Left forelimb (tissue), 1 donor: ENCODE measurements at regions not wholly inside any gene's neighbourhood (a gene's known extent, or its start where the extent isn't known, plus 50 kb on each side); places are given as distances from the start of the nearest gene placed in this dataset.
"Not testable (repeated sequence)": the region's sequence is repeated elsewhere in the genome, so short reads cannot be mapped to it uniquely, and the experiment has no call there.

Experiments
- DNase-seq: peaks from one replicate; pipeline ENCODE4 v3.0.0-alpha.2; 2018; ENCODE audit warnings: low spot score

GRCh38 chr10:30170814-30171213 lies 111.4 kb upstream of the JCAD start:
- no peak for DNase-seq

DNA sequence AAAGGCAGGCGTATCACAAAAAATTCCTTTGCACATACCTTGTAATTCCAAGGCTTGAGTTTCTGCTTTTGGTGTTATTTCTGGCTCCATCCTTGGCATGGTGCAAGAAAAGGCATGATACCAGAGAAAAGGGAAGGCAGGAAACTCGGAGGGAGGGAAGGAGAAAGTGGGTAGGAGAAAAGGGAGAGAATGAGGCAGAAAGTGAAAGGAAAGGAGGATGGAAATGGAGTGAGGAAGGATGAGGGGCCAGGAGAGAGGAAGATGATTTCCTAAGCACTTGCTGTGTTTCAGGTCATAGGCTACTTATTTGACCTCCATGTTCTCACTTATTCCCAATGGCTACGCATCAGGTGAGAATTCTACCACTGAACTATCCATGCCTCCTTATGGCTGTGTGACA lies 110.8 kb upstream of the JCAD start:
- no peak for DNase-seq

GRCh38 chr10:30169342-30169741 lies 110.0 kb upstream of the JCAD start:
- no peak for DNase-seq

GRCh38 chr10:30166929-30167328 lies 107.5 kb upstream of the JCAD start:
- no peak for DNase-seq

DNA sequence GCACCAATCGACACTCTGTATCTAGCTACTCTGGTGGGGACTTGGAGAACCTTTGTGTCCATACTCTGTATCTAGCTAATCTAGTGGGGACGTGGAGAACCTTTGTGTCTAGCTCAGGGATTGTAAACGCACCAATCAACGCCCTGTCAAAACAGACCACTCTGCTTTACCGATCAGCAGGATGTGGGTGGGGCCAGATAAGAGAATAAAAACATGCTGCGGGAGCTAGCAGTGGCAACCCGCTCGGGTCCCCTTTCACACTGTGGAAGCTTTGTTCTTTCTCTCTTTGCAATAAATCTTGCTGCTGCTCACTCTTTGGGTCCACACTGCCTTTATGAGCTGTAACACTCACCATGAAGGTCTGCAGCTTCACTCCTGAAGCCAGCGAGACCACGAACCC lies 104.0 kb upstream of the JCAD start:
- not testable (repeated sequence) for DNase-seq

DNA sequence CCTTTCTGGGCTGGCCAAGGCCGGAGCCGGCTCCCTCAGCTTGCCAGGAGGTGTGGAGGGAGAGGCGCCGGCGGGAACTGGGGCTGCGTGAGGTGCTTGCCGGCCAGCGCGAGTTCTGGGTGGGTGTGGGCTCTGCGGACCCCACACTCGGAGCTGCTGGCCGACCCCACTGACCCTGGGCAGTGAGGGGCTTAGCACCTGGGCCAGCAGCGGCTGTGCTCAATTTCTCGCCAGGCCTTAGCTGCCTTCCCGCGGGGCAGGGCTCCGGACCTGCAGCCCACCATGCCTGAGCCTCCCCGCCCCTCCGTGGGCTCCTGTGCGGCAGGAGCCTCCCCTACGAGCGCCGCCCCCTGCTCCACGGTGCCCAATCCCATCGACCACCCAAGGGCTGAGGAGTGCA lies 103.4 kb upstream of the JCAD start:
- not testable (repeated sequence) for DNase-seq

GRCh38 chr10:30160271-30160982 lies 101.0 kb upstream of the JCAD start:
- DNase-seq, result no peak

DNA sequence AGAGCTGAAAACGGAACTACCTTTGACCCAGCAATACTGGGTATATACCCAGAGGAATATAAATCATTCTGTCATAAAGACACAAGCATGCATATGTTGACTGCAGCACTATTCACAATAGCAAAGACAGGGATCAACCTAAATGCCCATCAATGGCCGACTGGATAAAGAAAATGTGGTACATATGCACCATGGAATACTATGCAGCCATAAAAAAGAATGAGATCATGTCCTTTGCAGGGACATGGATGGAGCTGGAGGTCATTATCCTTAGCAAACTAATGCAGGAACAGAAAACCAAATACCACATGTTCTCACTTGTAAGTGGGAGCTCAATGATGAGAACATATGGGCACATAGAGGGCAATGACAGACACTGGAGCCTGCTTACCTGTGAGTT lies 100.2 kb upstream of the JCAD start:
- not testable (repeated sequence) for DNase-seq

DNA sequence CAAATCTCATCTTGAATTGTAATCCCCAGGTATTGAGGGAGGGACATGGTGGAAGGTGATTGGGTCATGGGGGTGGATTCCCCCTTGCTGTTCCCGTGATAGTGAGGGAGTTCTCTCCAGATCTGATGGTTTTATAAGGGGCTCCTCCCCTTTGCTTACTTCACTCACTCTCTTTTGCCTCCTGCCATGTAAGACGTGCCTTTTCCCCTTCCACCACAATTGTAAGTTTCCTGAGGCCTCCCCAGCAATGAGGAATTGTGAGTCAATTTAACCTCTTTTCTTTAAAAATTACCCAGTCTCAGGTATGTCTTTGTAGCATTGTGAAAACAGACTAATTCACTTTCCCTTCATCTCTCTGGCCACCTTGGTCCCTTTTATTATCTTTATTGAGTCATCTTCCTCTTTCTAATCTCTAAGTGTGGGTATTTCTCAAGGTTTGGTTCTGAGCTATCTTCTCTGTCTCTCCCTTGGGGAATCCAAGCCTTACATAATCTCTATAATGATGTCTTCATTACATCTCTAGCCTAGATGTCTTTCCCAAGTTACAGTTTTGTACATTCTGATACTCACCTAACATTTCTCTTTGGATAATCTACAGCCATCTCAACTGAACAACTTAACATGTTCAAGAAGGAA lies 99.1 kb upstream of the JCAD start:
- no peak for DNase-seq

DNA sequence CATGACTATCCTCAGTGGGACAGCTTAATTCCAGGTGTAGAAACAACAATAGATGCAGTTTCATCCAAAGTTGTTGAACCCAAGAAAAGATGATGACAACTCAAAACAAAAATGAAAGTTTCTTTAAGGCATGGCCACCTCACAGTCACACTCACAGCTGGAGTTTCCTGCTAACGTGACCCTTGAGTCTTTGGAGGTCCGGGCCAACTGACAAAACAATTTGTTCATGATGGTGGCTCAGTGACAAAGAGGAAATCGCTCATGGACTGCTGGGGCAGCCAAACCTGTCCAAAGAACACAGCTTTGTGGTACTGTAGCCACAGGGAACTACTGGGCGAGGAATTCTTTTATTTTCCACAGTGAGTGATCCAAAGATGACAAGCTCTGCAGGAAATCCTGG lies 96.0 kb upstream of the JCAD start:
- no peak for DNase-seq

- no peak for DNase-seq
Measured at GRCh38 chr10:30154561-30154960, 95.2 kb upstream of the JCAD start.

DNA sequence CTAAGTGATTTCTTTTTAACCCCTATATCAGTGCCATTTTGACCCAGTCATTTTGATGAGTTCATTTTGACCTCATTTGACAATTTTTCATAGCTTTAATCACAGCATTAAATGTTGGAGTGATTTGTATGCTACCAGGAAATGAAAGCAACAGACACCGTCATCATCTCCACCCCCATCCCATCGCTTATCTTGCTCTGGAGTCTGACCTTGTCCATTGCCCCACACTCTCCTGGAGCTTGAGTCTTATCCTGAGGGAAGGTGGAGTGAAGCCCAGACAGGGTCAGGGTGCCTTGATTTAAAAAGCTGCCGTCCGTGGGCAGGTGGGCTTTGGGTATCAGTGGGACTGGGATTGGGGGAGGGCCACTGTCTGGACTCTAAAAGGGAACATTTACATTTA lies 94.7 kb upstream of the JCAD start:
- DNase-seq, result no peak

DNA sequence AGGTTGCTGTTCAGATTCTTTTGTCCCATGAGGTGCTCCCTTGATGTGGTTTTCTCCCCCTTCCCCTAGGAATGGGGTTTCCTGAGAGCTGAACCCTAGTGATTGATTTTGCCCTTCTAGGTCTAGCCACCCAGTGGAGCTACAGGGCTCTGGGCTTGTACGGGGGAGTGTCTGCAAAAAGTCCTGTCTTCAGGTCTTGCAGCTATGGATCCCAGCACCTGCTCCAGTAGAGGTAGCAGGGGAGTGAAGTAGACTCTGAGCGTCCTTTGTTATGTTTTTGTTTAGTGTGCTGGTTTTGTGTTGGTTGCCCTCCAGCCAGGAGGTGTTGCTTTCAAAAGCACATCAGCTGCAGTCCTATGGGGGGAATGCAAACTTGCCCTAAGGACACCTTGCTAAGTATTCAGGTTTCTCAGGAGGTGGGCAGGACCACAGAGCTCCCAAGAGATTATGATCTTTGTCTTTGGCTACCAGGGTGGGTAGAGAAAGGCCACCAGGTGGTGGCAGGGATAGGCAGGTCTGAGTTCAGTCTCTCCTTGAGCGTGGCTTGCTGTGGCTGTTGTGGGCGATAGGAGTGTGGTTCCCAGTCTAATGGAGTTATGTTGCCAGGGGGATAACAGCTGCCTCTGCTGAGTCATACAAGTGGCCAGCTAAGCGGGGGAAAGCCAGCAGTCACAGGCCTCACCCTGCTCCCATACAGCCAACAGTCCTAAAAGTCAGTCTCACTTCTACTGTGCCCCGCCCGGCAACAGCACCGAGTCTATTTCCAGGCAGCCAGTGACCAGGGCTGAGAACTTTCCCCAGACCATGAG lies 92.4 kb upstream of the JCAD start:
- DNase-seq, result no peak

- DNase-seq, result no peak
Measured at GRCh38 chr10:30141423-30141822, 82.0 kb upstream of the JCAD start.

DNA sequence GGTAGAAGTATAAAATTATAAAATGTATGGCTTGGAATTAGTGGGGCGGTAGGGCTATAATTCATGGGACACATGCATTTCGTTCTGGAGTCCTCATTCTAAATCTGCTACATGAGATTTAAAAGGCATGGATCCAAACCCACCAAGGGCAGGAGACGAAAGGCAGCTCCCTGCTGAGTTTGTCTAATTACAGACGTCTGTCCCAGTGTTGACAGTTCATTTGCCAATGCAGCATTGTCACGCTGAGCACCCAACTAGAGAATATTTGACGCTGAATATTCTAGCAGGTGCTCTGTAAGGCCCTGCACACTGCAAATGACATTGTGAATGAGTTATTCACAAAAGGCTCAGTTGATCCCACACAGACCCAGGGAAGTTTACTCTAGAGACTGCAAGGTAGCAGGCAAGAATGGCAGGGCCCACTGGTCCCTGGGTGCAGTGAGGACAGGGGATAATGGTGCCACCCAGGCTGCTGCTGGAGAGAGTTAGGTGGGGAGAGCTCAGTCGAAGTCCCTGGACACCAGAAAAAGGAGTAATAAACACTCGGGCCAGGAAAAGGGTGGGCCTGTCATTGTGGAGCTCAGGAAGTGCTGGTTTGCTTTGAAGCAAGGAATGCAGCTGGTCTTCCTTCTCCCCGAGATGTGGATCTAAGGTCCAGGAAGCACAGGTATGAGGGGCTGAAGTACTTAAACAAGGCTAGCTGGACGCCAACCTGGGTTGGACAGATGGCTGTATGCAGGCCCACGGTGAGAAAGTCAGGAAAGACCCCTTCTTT lies 75.0 kb upstream of the JCAD start:
- DNase-seq, result no peak

DNA sequence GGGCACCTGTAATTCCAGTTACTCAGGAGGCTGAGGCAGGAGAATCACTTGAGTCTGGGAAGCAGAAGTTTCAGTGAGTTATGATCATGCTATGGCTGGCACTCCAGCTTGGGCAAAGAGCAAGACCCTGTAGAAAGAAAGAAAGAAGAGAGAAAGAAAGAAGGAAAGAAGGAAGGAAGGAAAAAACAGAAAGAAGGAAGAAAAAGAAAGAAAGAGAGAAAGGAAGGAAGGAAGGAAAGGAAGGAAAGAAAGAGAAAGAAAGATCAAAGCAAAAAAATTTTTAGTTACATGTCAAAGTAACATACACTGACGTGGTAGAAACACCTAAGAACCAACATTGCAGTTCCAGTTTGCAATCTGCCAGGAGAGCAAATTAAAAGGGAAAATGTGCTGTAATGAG lies 73.8 kb upstream of the JCAD start:
- DNase-seq, result no peak

- not testable (repeated sequence) for DNase-seq
Measured at GRCh38 chr10:30131369-30131768, 72.0 kb upstream of the JCAD start.

DNA sequence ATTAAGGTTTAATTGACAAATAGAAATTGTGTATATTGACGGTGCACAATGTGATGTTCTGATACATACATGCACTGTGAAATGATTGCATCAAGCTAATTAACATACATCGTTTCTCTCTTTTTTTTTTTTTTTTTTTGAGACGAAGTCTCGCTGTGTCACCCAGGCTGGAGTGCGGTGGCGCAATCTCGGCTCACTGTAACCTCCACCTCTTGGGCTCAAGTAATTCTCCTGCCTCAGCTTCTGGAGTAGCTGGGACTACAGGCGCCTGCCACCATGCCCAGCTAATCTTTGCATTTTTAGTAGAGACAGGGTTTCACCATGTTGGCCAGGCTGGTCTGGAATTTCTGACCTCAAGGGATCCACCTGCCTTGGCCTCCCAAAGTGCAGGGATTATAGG lies 69.9 kb upstream of the JCAD start:
- not testable (repeated sequence) for DNase-seq

DNA sequence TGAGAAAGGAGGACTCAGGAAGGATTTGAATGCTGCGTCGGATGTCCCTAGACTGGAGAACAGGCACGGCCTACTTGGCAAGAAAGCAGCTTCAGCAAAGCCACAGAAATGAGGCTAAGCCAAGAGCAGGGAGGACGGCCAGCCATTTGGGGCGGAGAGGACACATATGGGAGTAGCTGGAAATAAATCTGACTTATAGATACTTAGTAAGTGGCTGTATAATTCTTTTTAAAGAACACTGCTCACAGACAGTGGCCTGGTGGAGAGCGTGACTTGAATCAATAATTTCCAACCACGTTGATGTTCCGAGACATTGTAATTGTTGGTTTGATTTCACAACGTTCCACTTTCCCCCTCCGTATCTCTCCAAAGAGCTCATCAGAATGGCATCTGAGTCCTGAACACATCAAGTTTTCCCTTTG lies 67.7 kb upstream of the JCAD start:
- DNase-seq, result no peak

DNA sequence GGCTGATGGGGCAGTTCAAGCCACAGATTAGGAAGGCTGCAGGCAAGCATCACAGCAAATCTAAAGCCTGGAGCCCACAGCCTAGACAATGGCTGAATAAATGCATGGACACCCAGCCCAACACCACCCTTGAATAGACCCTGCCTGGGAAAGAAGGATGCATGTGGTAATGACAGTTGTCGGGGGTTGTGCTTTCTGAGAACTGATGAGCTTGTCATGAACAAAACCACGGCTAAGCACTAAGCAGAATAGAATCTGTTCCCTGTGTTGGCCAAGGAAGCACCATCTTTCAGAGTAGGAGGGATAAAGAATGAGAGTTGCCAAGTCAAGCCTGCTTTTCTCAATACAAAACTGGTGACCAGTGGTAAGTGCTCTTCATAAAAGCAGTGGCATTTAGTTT lies 66.1 kb upstream of the JCAD start:
- DNase-seq, result no peak

DNA sequence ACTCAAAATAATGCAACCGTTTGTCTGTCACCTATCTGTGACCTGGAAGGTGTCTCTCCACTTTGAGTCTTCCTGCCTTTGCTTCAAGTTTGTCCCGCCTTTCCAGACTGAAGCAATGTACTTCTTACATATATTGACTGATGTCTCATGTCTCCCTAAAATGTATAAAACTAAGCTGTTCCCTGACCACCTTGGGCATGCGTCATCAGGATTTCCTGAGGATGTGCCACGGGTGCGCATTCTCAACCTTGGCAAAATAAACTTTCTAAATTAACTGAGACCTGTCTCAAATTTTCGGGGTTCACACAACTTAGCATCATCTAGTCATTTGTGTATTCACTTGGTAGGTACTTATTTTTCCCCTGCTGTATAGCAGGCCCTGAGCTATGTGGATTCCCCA lies 65.3 kb upstream of the JCAD start:
- no peak for DNase-seq

- DNase-seq, result no peak
Measured at GRCh38 chr10:30121401-30121800, 62.0 kb upstream of the JCAD start.
